GM18499 (cell line): ENCODE measurements at regions not wholly inside any gene's neighbourhood (a gene's known extent, or its start where the extent isn't known, plus 50 kb on each side); places are given as distances from the start of the nearest gene placed in this dataset.
"Not testable (repeated sequence)": the region's sequence is repeated elsewhere in the genome, so short reads cannot be mapped to it uniquely, and the experiment has no call there.

ENCODE experiments used
- ATAC-seq: cut with Tn5 transposase; IDR thresholded peaks from one replicate; pipeline ENCODE4 v1.9.1; 2021; ENCODE audit warnings: moderate number of reproducible peaks; ENCODE audit not compliant: insufficient read depth, unreplicated experiment

DNA sequence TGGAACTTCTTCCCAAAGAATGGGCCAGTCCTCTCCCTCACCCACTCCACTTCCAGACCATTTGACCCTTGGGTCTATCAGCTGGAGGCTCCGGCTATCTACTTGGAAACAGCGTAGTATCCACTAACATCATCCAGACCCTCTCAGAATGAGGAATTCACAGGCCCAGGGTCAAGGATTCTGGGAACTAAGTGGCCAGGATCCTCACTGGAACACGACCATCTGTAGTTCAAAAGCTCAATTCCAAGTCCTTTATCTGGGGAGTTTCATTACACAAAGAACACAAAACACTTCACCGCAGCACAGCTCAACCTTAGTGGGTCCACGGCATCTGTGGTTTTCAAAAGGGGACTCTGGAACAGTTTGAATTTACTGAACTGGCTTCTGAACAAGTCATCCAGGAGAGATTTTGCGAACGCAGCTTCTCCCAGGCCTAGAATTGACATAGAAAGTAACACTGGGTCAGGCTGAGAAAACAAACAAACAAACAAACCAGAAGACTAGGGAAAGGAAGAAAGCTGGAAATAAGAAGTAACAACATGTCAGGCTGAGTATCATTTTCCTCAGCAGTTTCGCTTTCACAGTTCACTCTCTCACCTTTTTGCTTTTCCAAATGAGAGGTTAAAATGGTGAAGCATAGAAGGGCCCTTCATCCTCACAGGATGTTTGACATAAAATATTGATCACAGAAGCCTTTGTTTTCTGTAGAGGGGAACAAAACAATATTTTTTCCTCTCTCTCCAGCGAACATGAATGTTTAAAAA, 57.6 kb upstream of the USP6NL start:
- ATAC-seq: no peak

DNA sequence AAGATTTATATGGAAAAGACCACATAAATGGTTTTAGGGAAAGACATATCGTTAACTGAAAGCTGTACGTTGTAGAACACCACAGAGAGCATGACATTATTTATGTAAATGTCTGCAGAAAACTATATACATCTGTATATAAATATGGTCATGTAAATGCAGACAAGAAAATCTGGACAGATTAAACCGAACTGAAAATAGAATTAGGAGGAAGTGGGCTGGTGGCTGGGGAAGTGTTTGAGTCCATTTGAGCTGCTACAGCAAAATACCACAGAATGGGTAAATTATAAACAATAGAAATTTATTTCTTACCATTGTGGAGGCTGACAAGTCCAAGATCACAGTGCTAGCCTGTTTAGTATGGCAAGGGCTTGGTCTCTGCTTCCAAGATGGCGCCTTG, 56.3 kb upstream of the USP6NL start:
- no peak for ATAC-seq

DNA sequence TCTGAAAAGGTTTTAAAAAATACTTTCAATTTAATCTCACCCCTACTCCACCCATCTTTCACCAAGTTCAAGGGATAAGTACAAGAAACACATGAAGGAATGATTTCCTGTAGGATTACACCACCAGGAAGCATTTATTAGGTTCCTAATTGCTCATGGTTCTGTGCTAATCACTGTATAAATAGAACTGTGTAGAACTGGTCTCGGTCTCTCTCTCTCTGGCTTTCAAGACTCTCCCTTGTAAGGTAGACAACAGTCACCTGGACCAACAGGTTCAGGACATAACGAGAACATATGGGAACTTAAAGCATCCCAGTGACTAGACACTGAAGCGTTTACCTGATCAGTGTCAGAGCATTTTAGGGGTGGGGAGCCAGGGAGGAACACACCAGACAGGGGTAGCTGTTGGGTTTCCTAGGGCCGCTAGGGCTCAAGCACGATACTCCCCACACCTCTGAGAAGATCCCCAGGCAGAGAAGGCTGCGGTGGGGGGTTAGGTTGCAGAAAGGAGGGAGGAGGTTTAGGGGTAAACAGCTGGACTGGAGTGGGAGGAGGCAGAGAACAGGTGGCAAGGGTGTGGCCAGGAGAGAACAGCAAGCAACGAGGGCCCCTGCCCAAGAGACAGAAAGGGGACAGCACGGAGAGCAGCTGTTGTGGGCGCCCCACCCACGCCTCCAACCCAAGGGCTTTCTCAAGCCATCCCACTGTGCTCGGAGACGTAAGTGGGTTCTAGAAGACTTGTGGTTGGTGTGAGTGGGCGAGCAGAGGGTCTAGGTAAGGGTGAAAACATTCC, 52.5 kb upstream of the USP6NL start:
- ATAC-seq: no peak

DNA sequence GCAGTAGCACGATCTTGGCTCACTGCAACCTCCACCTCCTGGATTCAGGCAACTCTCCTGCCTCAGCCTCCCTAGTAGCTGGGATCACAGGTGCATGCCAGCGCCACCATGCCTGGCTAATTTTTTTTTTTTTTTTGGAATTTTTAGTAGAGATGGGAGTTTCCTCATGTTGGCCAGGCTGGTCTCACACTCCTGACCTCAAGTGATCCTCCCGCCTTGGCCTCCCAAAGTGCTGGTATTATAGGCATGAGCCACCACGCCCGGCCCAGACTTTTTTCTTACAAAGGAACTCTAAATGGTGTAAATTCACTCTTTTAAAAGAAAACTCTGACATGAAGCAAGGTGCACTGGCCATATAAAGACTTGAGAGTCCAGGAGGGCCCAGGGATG, 51.7 kb upstream of the USP6NL start:
- ATAC-seq: not testable (repeated sequence)

DNA sequence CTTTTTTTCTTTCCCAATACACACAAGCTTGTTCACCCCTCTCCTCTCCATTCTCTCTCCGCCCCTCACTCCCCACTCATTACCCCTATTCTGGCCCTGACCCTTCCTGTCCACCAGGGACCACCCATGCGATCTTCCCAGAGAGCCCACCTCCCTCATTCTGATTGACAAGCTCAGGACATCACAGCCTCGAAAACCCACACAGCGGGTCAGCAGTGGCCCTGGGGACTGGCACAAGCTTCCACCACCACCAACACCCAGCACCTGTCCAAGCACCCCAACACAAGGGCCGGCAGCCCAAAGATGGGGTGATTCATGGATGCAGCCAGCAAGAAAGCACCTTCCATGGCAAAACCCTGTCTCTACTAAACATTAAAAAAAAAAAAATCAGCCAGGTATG, 50.0 kb upstream of the USP6NL start:
- ATAC-seq: no peak
